WTC11 (cell line): ENCODE measurements at regions not wholly inside any gene's neighbourhood (a gene's known extent, or its start where the extent isn't known, plus 50 kb on each side); places are given as distances from the start of the nearest gene placed in this dataset.

Experiments used
- ESRRA ChIP-seq: sonication (generic); formaldehyde crosslinking; IDR thresholded peaks from 2 replicates; pipeline ENCODE4 v1.8.1; 2022; ENCODE audit warnings: mild to moderate bottlenecking, missing genetic modification reagents, borderline replicate concordance
- FOXJ3 ChIP-seq: sonication (generic); formaldehyde crosslinking; IDR thresholded peaks from 2 replicates; pipeline ENCODE4 v1.9.0; 2021; ENCODE audit warnings: missing genetic modification reagents, mild to moderate bottlenecking, borderline replicate concordance
- NR3C1 ChIP-seq: sonication (generic); formaldehyde crosslinking; conservative IDR thresholded peaks from 2 replicates; pipeline ENCODE4 v1.8.1; 2023; ENCODE audit warnings: low read depth, mild to moderate bottlenecking, missing genetic modification reagents
- RORB ChIP-seq: fragments of 250-450 bp; sonication (Bioruptor Pico); IDR thresholded peaks from 2 replicates; pipeline ENCODE4 v1.9.0; 2021; ENCODE audit warnings: mild to moderate bottlenecking
- ZNF232 ChIP-seq: sonication (generic); formaldehyde crosslinking; IDR thresholded peaks from 2 replicates; pipeline ENCODE4 v1.8.0; 2022; ENCODE audit warnings: mild to moderate bottlenecking, missing genetic modification reagents
- ZNF317 ChIP-seq: sonication (generic); formaldehyde crosslinking; IDR thresholded peaks from 2 replicates; pipeline ENCODE4 v1.8.1; 2023; ENCODE audit warnings: low read depth, mild to moderate bottlenecking, moderate library complexity, missing genetic modification reagents, borderline replicate concordance
- ZNF416 ChIP-seq: fragments of 250-450 bp; sonication (Bioruptor Pico); IDR thresholded peaks from 2 replicates; pipeline ENCODE4 v1.9.0; 2021; ENCODE audit warnings: mild to moderate bottlenecking, inconsistent platforms
- TF ChIP-seq, protein P1 (sequence below): fragments of 200-600 bp; IDR thresholded peaks from 2 replicates; pipeline ENCODE4 v1.8.0; 2022; ENCODE audit warnings: antibody characterized with exemption
- TF ChIP-seq, protein P2 (sequence below): sonication (generic); formaldehyde crosslinking; IDR thresholded peaks from 2 replicates; pipeline ENCODE4 v1.8.1; 2023; ENCODE audit warnings: mild to moderate bottlenecking, missing genetic modification reagents, moderate library complexity
- TF ChIP-seq, protein P3 (sequence below): sonication (generic); formaldehyde crosslinking; IDR thresholded peaks from 2 replicates; pipeline ENCODE4 v1.8.1; 2022; ENCODE audit warnings: mild to moderate bottlenecking, moderate library complexity, missing genetic modification reagents
- TF ChIP-seq, protein P4 (sequence below): sonication (generic); formaldehyde crosslinking; IDR thresholded peaks from 2 replicates; pipeline ENCODE4 v1.8.0; 2022; ENCODE audit warnings: mild to moderate bottlenecking, missing genetic modification reagents
- TF ChIP-seq, protein P5 (sequence below): sonication (generic); formaldehyde crosslinking; conservative IDR thresholded peaks from 2 replicates; pipeline ENCODE4 v1.8.1; 2022; ENCODE audit warnings: mild to moderate bottlenecking, missing genetic modification reagents
- TF ChIP-seq, protein P6 (sequence below): sonication (generic); formaldehyde crosslinking; IDR thresholded peaks from 2 replicates; pipeline ENCODE4 v1.8.1; 2023; ENCODE audit warnings: mild to moderate bottlenecking, missing genetic modification reagents
- TF ChIP-seq, protein P7 (sequence below): sonication (generic); formaldehyde crosslinking; IDR thresholded peaks from 2 replicates; pipeline ENCODE4 v1.8.0; 2022; ENCODE audit warnings: mild to moderate bottlenecking, missing genetic modification reagents

DNA sequence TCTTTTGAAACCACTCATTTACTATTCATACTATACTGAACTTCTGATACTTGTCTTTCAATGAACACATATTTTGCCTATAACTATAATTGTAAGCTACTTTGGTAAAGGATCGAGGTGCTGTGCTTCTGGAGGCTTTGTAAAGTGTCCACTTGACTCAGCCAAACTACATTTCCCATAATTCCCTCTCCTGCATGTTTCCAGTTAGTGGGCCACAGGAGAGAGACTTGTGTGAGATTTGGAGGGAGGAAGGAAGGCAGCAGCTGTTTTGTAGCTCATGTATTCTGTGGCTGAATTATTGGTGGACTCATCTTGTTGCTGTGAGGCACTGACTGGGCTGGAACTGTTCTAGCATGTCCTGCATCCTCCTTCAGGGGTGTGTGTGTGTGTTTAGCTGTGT lies 328.8 kb downstream of the ARL6IP6 start:
- TF ChIP-seq, protein P1, sequence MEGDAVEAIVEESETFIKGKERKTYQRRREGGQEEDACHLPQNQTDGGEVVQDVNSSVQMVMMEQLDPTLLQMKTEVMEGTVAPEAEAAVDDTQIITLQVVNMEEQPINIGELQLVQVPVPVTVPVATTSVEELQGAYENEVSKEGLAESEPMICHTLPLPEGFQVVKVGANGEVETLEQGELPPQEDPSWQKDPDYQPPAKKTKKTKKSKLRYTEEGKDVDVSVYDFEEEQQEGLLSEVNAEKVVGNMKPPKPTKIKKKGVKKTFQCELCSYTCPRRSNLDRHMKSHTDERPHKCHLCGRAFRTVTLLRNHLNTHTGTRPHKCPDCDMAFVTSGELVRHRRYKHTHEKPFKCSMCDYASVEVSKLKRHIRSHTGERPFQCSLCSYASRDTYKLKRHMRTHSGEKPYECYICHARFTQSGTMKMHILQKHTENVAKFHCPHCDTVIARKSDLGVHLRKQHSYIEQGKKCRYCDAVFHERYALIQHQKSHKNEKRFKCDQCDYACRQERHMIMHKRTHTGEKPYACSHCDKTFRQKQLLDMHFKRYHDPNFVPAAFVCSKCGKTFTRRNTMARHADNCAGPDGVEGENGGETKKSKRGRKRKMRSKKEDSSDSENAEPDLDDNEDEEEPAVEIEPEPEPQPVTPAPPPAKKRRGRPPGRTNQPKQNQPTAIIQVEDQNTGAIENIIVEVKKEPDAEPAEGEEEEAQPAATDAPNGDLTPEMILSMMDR, result no peak
- TF ChIP-seq FOXJ3 (no peak), NR3C1 (CRISPR knock-in tag) (no peak), ZNF416 (CRISPR knock-in tag) (no peak), ZNF232 (CRISPR knock-in tag) (no peak), RORB (no peak), ESRRA (CRISPR knock-in tag) (no peak), ZNF317 (CRISPR knock-in tag) (no peak)
- TF ChIP-seq, protein P2, sequence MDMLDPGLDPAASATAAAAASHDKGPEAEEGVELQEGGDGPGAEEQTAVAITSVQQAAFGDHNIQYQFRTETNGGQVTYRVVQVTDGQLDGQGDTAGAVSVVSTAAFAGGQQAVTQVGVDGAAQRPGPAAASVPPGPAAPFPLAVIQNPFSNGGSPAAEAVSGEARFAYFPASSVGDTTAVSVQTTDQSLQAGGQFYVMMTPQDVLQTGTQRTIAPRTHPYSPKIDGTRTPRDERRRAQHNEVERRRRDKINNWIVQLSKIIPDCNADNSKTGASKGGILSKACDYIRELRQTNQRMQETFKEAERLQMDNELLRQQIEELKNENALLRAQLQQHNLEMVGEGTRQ (CRISPR knock-in tag), result no peak
- TF ChIP-seq, protein P3, sequence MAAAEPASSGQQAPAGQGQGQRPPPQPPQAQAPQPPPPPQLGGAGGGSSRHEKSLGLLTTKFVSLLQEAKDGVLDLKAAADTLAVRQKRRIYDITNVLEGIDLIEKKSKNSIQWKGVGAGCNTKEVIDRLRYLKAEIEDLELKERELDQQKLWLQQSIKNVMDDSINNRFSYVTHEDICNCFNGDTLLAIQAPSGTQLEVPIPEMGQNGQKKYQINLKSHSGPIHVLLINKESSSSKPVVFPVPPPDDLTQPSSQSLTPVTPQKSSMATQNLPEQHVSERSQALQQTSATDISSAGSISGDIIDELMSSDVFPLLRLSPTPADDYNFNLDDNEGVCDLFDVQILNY (CRISPR knock-in tag), result no peak
- TF ChIP-seq, protein P4, sequence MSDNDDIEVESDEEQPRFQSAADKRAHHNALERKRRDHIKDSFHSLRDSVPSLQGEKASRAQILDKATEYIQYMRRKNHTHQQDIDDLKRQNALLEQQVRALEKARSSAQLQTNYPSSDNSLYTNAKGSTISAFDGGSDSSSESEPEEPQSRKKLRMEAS (CRISPR knock-in tag), result no peak
- TF ChIP-seq, protein P5, sequence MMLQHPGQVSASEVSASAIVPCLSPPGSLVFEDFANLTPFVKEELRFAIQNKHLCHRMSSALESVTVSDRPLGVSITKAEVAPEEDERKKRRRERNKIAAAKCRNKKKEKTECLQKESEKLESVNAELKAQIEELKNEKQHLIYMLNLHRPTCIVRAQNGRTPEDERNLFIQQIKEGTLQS (CRISPR knock-in tag), result no peak
- TF ChIP-seq, protein P6, sequence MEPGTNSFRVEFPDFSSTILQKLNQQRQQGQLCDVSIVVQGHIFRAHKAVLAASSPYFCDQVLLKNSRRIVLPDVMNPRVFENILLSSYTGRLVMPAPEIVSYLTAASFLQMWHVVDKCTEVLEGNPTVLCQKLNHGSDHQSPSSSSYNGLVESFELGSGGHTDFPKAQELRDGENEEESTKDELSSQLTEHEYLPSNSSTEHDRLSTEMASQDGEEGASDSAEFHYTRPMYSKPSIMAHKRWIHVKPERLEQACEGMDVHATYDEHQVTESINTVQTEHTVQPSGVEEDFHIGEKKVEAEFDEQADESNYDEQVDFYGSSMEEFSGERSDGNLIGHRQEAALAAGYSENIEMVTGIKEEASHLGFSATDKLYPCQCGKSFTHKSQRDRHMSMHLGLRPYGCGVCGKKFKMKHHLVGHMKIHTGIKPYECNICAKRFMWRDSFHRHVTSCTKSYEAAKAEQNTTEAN (CRISPR knock-in tag), result no peak
- TF ChIP-seq, protein P7, sequence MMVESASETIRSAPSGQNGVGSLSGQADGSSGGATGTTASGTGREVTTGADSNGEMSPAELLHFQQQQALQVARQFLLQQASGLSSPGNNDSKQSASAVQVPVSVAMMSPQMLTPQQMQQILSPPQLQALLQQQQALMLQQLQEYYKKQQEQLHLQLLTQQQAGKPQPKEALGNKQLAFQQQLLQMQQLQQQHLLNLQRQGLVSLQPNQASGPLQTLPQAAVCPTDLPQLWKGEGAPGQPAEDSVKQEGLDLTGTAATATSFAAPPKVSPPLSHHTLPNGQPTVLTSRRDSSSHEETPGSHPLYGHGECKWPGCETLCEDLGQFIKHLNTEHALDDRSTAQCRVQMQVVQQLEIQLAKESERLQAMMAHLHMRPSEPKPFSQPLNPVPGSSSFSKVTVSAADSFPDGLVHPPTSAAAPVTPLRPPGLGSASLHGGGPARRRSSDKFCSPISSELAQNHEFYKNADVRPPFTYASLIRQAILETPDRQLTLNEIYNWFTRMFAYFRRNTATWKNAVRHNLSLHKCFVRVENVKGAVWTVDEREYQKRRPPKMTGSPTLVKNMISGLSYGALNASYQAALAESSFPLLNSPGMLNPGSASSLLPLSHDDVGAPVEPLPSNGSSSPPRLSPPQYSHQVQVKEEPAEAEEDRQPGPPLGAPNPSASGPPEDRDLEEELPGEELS (CRISPR knock-in tag), result no peak
